ENCODE measurements at regions not wholly inside any gene's neighbourhood (a gene's known extent, or its start where the extent isn't known, plus 50 kb on each side); places are given as distances from the start of the nearest gene placed in this dataset.
"Not testable (repeated sequence)": the region's sequence is repeated elsewhere in the genome, so short reads cannot be mapped to it uniquely, and the experiment has no call there.

DNA sequence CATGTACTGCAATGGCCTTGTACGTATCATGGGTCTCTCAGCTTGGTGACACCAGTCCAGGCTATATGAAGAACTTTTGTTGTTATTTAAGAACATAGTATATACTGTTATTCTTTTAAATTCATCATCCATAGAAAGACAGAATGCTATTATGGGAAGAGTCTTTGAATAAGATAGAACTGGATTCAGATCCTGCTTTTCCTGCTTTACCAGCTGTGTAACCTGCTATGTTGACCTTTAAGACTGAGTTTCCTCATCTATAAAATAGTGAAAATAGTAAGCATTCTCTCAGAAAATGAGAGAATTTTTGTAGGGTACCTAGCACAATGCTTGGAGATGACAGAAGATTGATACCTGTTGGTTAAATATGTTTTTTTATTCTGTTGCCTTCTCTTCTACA is 204.1 kb upstream of the TBL1XR1 start:
- WGBS, 4 donors: 97 to 100% (median 99%) methylated on average over 1 of the region's 1 CpG
- intact Hi-C loops (cut with DNase I): no loop called here
- no peaks in the 10 kb centered on the region for H3K36me3 ChIP-seq (replicated peaks in 1 of 2)

DNA sequence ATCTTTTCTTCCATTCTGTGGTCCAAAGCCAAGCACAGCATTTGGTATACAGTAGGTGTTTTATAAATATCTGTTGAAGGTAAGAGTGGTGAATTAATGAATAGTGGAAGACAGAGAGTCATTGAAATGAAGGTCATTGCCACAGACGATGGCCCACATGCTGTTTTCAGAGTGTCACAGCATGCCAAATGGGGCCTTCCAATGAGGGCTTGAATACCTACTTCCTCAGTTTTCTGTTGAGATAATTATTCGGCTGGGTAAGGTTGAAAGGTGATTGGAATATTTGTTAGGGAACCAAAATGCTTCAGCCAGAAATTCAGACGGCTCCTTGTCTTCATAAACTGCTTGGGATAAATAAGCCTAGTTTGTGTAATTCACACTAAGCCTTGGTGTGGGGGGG is 205.3 kb upstream of the TBL1XR1 start:
- H3K27me3 ChIP-seq: no peaks in the 10 kb centered on the region
- TF ChIP-seq, protein P1, sequence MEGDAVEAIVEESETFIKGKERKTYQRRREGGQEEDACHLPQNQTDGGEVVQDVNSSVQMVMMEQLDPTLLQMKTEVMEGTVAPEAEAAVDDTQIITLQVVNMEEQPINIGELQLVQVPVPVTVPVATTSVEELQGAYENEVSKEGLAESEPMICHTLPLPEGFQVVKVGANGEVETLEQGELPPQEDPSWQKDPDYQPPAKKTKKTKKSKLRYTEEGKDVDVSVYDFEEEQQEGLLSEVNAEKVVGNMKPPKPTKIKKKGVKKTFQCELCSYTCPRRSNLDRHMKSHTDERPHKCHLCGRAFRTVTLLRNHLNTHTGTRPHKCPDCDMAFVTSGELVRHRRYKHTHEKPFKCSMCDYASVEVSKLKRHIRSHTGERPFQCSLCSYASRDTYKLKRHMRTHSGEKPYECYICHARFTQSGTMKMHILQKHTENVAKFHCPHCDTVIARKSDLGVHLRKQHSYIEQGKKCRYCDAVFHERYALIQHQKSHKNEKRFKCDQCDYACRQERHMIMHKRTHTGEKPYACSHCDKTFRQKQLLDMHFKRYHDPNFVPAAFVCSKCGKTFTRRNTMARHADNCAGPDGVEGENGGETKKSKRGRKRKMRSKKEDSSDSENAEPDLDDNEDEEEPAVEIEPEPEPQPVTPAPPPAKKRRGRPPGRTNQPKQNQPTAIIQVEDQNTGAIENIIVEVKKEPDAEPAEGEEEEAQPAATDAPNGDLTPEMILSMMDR (IDR thresholded peaks at IDR 0.05): no peak
- no peak for TF ChIP-seq POLR2A (IDR thresholded peaks at IDR 0.05)
- WGBS, 4 donors: 80 to 85% (median 83%) methylated on average over 3 of the region's 3 CpGs
- intact Hi-C loops (cut with DNase I): no loop called here
- no peak for DNase-seq
- no peaks in the 10 kb centered on the region for H3K36me3 ChIP-seq (replicated peaks in 1 of 2)
- no peaks in the 10 kb centered on the region for H3K9me3 ChIP-seq (replicated peaks in 1 of 3)
- H3K4me3 ChIP-seq: no peak overlapping the region
- H3K27ac ChIP-seq: no peak overlapping the region
- H3K4me1 ChIP-seq (replicated peaks in 1 of 2): no peaks in the 10 kb centered on the region

More for the DNA sequence above, 204.1 kb upstream of the TBL1XR1 start:
- no peak for DNase-seq
- Histone ChIP-seq H3K4me3 (no peak overlapping the region), H3K4me1 (replicated peaks in 1 of 2) (peaks cover 0 to 7% of the 10 kb centered on the region in 2 donors), H3K27ac (no peak overlapping the region), H3K9me3 (replicated peaks in 1 of 3) (no peaks in the 10 kb centered on the region), H3K27me3 (no peaks in the 10 kb centered on the region)
- no peak for TF ChIP-seq POLR2A (IDR thresholded peaks at IDR 0.05)

DNA sequence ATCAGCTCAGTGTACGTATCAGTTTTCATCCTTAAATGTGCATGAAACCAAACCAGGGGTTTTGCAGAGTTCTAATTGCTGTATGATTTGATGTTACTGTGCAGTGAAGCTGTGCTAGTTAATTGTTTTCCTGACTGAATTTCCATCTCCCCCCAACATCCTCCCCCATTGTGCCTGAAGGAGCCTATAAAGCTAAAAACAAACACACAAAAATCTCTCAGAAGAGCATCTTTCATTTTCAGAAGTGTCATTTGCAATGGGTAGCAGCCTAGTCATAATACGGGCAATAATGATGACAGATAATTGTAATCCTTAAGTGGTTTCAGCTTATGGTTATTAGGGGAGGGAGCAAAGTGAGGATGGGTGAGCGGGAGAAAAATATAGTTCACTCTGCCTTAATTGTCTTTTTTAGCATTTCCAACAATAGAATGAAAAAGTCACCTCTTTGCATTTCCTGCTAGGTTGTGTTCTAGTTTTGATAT is 207.9 kb upstream of the TBL1XR1 start:
- no peak overlapping the region for H3K27ac ChIP-seq
- WGBS, 4 donors: 84 to 94% (median 90%) methylated on average over 3 of the region's 3 CpGs

GRCh38 chr3:177410730-177411129 is 213.4 kb upstream of the TBL1XR1 start:
- Histone ChIP-seq H3K4me1 (replicated peaks in 1 of 2) (peaks cover 7 to 8% of the 10 kb centered on the region in 2 donors), H3K4me3 (no peak overlapping the region), H3K9me3 (replicated peaks in 1 of 3) (no peaks in the 10 kb centered on the region), H3K27ac (no peak overlapping the region), H3K27me3 (no peaks in the 10 kb centered on the region), H3K36me3 (replicated peaks in 1 of 2) (no peaks in the 10 kb centered on the region)
- intact Hi-C loops (cut with DNase I): no loop called here
- 45 to 60% (median 50%) methylated on average over 4 of the region's 4 CpGs for WGBS, 4 donors
- TF ChIP-seq, protein P1 (IDR thresholded peaks at IDR 0.05): no peak
- no peak for TF ChIP-seq POLR2A (IDR thresholded peaks at IDR 0.05)
- no peak for DNase-seq

More for the DNA sequence above, 207.9 kb upstream of the TBL1XR1 start:
- intact Hi-C loops (cut with DNase I): no loop called here
- no peak for TF ChIP-seq POLR2A (IDR thresholded peaks at IDR 0.05)
- TF ChIP-seq, protein P1 (IDR thresholded peaks at IDR 0.05): no peak
- no peak overlapping the region for H3K4me3 ChIP-seq
- H3K36me3 ChIP-seq (replicated peaks in 1 of 2): no peaks in the 10 kb centered on the region
- no peaks in the 10 kb centered on the region for H3K27me3 ChIP-seq
- DNase-seq: no peak
- no peaks in the 10 kb centered on the region for H3K4me1 ChIP-seq (replicated peaks in 1 of 2)
- H3K9me3 ChIP-seq (replicated peaks in 1 of 3): no peaks in the 10 kb centered on the region

DNA sequence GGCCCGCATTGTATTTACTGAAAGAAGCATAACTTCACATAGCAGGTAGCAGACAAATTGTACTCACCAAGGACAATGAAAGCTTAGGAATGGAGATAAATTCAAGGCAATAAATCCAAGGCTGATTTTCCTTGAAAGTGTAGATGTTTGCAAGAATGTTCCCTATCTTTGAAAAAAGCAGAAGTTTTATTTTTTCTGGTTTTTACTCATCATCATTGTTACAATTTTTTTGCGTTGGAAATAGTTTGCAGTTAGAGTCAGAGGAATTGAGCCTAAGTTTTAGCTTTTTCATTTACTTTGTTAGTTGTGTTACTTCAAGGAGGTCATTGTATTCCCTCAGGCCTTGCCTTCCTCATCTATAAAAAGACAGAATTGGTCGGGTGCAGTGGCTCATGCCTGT is 213.9 kb upstream of the TBL1XR1 start:
- WGBS, 4 donors: 33 to 46% (median 36%) methylated on average over 3 of the region's 3 CpGs
- TF ChIP-seq, protein P1 (IDR thresholded peaks at IDR 0.05): no peak
- no peak for TF ChIP-seq POLR2A (IDR thresholded peaks at IDR 0.05)
- H3K9me3 ChIP-seq (replicated peaks in 1 of 3): no peaks in the 10 kb centered on the region
- no peak for DNase-seq
- H3K4me1 ChIP-seq (replicated peaks in 1 of 2): peaks cover 7 to 8% of the 10 kb centered on the region in 2 donors
- no peaks in the 10 kb centered on the region for H3K27me3 ChIP-seq
- intact Hi-C loops (cut with DNase I): no loop called here
- H3K36me3 ChIP-seq (replicated peaks in 1 of 2): no peaks in the 10 kb centered on the region
- H3K27ac ChIP-seq: no peak overlapping the region
- no peak overlapping the region for H3K4me3 ChIP-seq

DNA sequence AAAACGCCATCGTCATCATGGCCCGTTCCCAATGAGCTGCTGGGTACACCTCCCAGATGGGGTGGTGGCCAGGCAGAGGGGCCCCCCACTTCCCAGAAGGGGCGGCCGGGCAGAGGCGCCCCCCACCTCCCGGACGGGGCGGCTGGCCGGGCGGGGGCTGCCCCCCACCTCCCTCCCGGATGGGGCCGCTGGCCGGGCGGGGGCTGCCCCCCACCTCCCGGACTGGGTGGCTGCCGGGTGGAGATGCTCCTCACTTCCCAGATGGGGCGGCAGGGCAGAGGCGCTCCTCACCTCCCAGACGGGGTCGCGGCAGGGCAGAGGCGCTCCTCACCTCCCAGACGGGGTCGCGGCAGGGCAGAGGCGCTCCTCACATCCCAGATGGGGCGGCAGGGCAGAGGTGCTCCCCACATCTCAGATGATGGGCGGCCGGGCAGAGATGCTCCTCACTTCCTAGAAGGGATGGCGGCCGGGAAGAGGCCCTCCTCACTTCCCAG is 215.4 kb upstream of the TBL1XR1 start:
- H3K4me1 ChIP-seq (replicated peaks in 1 of 2); H3K4me3 ChIP-seq; H3K27ac ChIP-seq; H3K27me3 ChIP-seq; H3K9me3 ChIP-seq (replicated peaks in 1 of 3); H3K36me3 ChIP-seq (replicated peaks in 1 of 2); DNase-seq; intact Hi-C loops (cut with DNase I): not testable (repeated sequence)
- WGBS, 4 donors: 93 to 100% (median 97%) methylated on average over 6 to 32 of the region's 32 CpGs

Measured in adrenal gland (tissue), 9 donors.